Astrocyte of the spinal cord (primary cell): ENCODE measurements at regions not wholly inside any gene's neighbourhood (a gene's known extent, or its start where the extent isn't known, plus 50 kb on each side); places are given as distances from the start of the nearest gene placed in this dataset.

Source experiments
- DNase-seq: peaks from one replicate; pipeline ENCODE4 v3.0.0; 2011; ENCODE audit warnings: low read depth, low spot score
- H3K4me3 ChIP-seq: 2 replicates; pipeline ENCODE4 v1.5.1; 2011; ENCODE audit warnings: low read depth, mild to moderate bottlenecking, low read length, moderate library complexity
- CTCF ChIP-seq: IDR thresholded peaks from 2 replicates; pipeline ENCODE4 v1.5.1; 2012; ENCODE audit warnings: low read depth, mild to moderate bottlenecking, low read length, inconsistent platforms
- in situ Hi-C: cut with HindIII; loops from 2 replicates; pipeline ENCODE4 v1.10.0; 2017; ENCODE audit warnings: low sequenced_read_pairs

- in situ Hi-C loops, result no loop called here
- no peak for TF ChIP-seq CTCF
- H3K4me3 ChIP-seq, result no peak overlapping the region
- DNase-seq, result no peak
These were observed 143.6 kb downstream of the COPRS start for GRCh38 chr17:31715446-31715845.

DNA sequence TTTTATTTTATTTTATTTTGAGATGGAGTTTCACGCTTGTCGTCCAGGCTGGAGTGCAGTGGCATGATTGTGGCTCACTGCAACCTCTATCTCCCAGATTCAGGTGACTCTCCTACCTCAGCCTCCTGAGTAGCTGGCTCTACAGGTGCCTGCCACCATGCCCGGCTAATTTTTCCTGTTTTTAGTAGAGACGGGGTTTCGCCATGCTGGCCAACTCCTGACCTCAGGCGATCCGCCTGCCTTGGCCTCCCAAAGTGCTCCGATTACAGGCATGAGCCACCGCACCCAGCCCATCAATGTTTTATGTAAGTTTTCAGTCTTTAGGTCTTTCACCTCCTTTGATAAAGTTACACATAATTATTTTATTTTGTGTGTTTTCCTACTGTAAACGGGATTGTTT is 154.6 kb downstream of the COPRS start:
- in situ Hi-C loops, result no loop called here
- TF ChIP-seq CTCF, result no peak
- DNase-seq, result no peak
- H3K4me3 ChIP-seq, result no peak overlapping the region

GRCh38 chr17:31702041-31702440 is 157.0 kb downstream of the COPRS start:
- in situ Hi-C loops, result no loop called here
- TF ChIP-seq CTCF, result no peak
- no peak for DNase-seq
- no peak overlapping the region for H3K4me3 ChIP-seq

GRCh38 chr17:31700973-31701372 is 158.1 kb downstream of the COPRS start:
- no peak for TF ChIP-seq CTCF
- DNase-seq, result no peak
- in situ Hi-C loops, result no loop called here

DNA sequence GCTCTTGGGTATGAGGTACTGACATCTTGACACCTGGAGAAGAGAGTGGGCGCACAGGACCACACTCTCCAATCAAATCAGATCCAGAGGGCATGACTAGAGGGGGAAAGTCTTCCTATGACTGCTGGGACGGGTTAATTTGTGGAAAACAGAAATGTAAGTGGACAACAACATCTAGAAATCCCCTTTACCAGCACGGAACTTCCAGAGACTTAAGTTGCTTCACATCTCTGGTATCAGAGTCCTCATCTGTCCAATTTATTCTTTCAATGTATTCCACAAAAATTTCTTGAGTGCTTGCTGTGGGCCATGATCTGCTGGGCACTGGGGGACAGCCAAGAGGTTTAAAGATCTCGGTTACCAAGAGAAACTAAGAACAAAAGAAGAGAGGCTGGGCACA is 159.2 kb downstream of the COPRS start:
- in situ Hi-C loops, result no loop called here
- TF ChIP-seq CTCF, result no peak
- no peak overlapping the region for H3K4me3 ChIP-seq
- DNase-seq, result no peak

More at GRCh38 chr17:31700973-31701372, 158.1 kb downstream of the COPRS start:
- H3K4me3 ChIP-seq, result no peak overlapping the region

- H3K4me3 ChIP-seq, result no peak overlapping the region
- in situ Hi-C loops, result no loop called here
- no peak for TF ChIP-seq CTCF
- no peak for DNase-seq
These were observed 159.8 kb downstream of the COPRS start for GRCh38 chr17:31699281-31699680.

GRCh38 chr17:31698751-31699150 is 160.3 kb downstream of the COPRS start:
- in situ Hi-C loops, result no loop called here
- no peak overlapping the region for H3K4me3 ChIP-seq
- TF ChIP-seq CTCF, result no peak
- DNase-seq, result no peak
